ENCODE measurements at regions not wholly inside any gene's neighbourhood (a gene's known extent, or its start where the extent isn't known, plus 50 kb on each side); places are given as distances from the start of the nearest gene placed in this dataset.
"Not testable (repeated sequence)": the region's sequence is repeated elsewhere in the genome, so short reads cannot be mapped to it uniquely, and the experiment has no call there.

DNA sequence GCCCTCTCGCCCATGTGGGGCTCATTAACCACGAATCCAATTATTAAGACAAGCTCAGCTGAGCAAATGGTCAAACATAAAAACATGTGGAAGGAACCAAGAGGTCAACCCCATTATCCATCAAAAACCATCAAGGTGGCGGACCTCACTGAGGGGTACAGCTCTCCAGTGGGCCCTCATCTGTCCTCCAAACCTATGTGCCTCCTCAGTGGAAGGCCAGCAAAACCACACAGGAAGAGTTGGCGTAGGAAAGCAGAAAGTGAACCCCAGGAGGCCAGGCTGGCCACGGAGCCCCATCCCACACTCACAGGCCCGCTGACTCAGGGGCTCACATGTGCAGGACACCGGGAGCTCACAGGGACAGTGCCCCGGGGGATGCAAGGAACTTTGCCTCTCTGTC lies 66.5 kb upstream of the CLEC6A start:
- not testable (repeated sequence) for H3K27ac ChIP-seq (ENCODE audit: low read depth, low read length); H3K9me3 ChIP-seq (ENCODE audit: control insufficient read depth in 5 of 5, low read length in 5 of 5); H3K4me3 ChIP-seq (ENCODE audit: low read depth in 1 of 5, low read length in 5 of 5); H3K9ac ChIP-seq (ENCODE audit: low read length in 5 of 5); H3K36me3 ChIP-seq (ENCODE audit: control insufficient read depth in 5 of 5, insufficient read depth in 5 of 5, low read length in 5 of 5); H3K4me1 ChIP-seq (ENCODE audit: control insufficient read depth in 5 of 5, insufficient read depth in 5 of 5, low read length in 5 of 5); H3K27me3 ChIP-seq (ENCODE audit: control insufficient read depth in 5 of 5, insufficient read depth in 4 of 5, low read length in 5 of 5)

DNA sequence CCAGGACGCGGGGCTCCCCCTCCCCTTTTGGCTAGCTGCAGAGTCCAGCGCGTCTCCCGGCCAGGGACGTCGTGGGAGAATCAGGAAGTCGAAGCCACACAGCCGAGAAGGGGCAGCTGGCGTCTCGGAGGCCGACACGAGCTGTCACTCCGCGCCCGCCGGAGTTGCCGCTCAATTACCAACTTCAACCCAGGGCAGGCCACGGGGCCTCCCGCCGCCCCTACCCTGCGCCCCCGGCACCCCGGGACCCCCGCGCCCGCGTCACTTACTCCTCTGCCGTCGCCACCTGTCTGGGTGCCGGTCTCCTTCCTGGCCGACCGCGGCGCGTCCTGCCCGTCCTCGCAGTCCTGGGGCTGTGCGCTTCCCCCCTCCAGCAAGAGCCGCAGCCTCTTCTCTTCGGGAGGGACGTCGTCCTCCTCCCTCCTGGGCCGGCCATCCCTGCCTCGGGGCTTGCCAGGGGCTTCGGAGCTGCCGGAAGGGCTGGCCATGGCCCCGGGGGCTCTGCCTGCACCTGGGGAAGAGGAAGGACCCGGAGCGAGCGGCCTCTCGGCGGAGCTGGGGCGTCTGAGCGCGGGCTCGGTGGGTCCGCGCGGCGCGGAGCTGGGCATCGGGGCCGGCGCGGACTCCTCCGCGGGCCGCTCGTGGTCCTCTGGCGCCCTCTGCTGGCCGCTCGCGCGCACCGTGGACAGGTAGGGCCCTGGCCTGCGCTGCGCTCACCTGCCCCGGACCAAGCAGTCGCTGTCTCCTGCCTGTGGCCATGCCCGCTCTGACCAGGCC lies 65.6 kb upstream of the CLEC6A start:
- not testable (repeated sequence) for H3K9ac ChIP-seq (ENCODE audit: low read length in 5 of 5); H3K27ac ChIP-seq (ENCODE audit: low read depth, low read length); H3K27me3 ChIP-seq (ENCODE audit: control insufficient read depth in 5 of 5, insufficient read depth in 4 of 5, low read length in 5 of 5); H3K36me3 ChIP-seq (ENCODE audit: control insufficient read depth in 5 of 5, insufficient read depth in 5 of 5, low read length in 5 of 5); H3K4me1 ChIP-seq (ENCODE audit: control insufficient read depth in 5 of 5, insufficient read depth in 5 of 5, low read length in 5 of 5); H3K9me3 ChIP-seq (ENCODE audit: control insufficient read depth in 5 of 5, low read length in 5 of 5)
- peak overlapping the region in 3 of 5 donors; percentile 40 to 60 (median 55) for H3K4me3 ChIP-seq (ENCODE audit: low read depth in 1 of 5, low read length in 5 of 5)

DNA sequence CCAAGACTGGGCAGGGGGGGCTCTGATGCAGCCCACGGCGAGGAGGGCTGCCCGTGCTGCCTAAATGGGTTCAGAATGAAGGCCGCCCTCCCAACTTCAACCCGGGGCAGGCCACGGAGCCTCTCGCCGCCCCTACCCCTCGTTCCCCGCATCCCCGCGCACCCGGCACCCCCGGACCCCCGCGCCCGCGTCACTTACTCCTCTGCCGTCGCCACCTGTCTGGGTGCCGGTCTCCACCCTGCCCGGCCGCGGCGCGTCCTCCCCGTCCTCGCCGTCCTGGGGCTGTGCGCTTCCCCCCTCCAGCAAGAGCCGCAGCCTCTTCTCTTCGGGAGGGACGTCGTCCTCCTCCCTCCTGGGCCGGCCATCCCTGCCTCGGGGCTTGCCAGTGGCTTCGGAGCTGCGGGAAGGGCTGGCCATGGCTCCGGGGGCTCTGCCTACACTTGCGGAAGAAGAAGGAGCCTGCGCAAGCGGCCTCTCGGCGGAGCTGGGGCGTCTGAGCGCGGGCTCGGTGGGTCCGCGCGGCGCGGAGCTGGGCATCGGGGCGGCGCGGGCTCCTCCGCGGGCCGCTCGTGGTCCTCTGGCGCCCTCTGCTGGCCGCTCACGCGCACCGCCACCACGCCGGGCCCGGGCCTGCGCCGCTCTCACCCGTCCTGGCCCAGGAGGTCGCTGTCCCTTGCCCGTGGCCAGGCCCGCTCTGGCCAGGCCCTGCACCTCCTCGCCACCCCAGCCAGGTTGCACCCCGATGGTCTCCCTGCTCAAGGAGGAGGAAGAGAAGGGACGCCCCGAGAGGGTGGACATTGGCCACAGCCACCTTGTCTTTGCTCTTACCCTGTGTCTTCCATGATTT lies 59.3 kb upstream of the CLEC6A start:
- H3K36me3 ChIP-seq (ENCODE audit: control insufficient read depth in 5 of 5, insufficient read depth in 5 of 5, low read length in 5 of 5); H3K27ac ChIP-seq (ENCODE audit: low read depth, low read length); H3K4me1 ChIP-seq (ENCODE audit: control insufficient read depth in 5 of 5, insufficient read depth in 5 of 5, low read length in 5 of 5); H3K9me3 ChIP-seq (ENCODE audit: control insufficient read depth in 5 of 5, low read length in 5 of 5); H3K27me3 ChIP-seq (ENCODE audit: control insufficient read depth in 5 of 5, insufficient read depth in 4 of 5, low read length in 5 of 5); H3K9ac ChIP-seq (ENCODE audit: low read length in 5 of 5): not testable (repeated sequence)
- H3K4me3 ChIP-seq (ENCODE audit: low read depth in 1 of 5, low read length in 5 of 5): peak overlapping the region in 4 of 5 donors; percentile 27 to 57 (median 43)

DNA sequence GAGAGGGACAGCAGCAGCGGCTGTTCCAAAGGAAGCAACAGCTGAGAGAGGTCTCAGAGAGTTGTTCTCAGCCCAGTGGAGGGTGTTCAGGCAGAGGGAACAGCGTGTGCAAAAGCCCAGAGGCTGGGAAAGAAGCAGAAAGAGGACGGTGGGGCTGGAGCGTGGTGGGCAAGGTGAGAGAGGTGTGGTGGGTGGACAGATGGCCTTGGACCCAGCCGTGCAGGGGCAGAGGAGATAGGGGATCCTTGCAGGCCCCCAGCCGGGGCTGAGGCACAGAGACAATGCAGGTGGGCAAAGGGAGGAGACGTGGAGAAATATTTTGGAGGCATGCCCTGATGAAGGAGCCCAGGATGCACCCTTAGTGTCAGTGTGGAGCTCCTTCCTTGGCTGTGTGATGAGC lies 58.4 kb upstream of the CLEC6A start:
- H3K27ac ChIP-seq (ENCODE audit: low read depth, low read length); H3K36me3 ChIP-seq (ENCODE audit: control insufficient read depth in 5 of 5, insufficient read depth in 5 of 5, low read length in 5 of 5): not testable (repeated sequence)

DNA sequence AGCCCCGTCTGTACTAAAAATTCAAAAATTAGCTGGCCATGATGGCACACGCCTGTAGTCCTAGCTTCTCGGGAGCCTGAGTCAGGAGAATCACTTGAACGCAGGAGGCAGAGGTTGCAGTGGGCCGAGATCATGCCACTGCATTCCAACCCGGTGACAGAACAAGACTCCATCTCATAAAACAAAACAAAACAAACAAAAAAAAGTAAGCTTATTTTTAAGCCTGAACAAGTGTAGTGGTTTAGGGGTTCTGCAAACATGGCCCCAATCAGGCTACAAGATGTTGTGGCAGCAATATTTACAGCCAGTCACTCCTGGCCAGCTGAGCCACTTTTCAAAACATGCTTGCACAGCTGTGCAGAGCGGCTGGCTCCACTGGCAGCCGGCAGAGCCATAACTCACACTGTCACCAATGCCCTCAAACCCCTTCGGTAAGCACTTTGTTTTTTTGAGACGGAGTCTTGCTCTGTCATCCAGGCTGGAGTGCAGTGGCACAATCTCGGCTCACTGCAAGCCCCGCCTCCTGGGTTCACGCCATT lies 56.2 kb upstream of the CLEC6A start:
- not testable (repeated sequence) for H3K36me3 ChIP-seq (ENCODE audit: control insufficient read depth in 5 of 5, insufficient read depth in 5 of 5, low read length in 5 of 5); H3K27ac ChIP-seq (ENCODE audit: low read depth, low read length); H3K9me3 ChIP-seq (ENCODE audit: control insufficient read depth in 5 of 5, low read length in 5 of 5); H3K4me1 ChIP-seq (ENCODE audit: control insufficient read depth in 5 of 5, insufficient read depth in 5 of 5, low read length in 5 of 5); H3K4me3 ChIP-seq (ENCODE audit: low read depth in 1 of 5, low read length in 5 of 5); H3K9ac ChIP-seq (ENCODE audit: low read length in 5 of 5); H3K27me3 ChIP-seq (ENCODE audit: control insufficient read depth in 5 of 5, insufficient read depth in 4 of 5, low read length in 5 of 5)

More for the DNA sequence above, 58.4 kb upstream of the CLEC6A start:
- H3K27me3 ChIP-seq (ENCODE audit: control insufficient read depth in 5 of 5, insufficient read depth in 4 of 5, low read length in 5 of 5); H3K9ac ChIP-seq (ENCODE audit: low read length in 5 of 5); H3K9me3 ChIP-seq (ENCODE audit: control insufficient read depth in 5 of 5, low read length in 5 of 5); H3K4me3 ChIP-seq (ENCODE audit: low read depth in 1 of 5, low read length in 5 of 5); H3K4me1 ChIP-seq (ENCODE audit: control insufficient read depth in 5 of 5, insufficient read depth in 5 of 5, low read length in 5 of 5): not testable (repeated sequence)

DNA sequence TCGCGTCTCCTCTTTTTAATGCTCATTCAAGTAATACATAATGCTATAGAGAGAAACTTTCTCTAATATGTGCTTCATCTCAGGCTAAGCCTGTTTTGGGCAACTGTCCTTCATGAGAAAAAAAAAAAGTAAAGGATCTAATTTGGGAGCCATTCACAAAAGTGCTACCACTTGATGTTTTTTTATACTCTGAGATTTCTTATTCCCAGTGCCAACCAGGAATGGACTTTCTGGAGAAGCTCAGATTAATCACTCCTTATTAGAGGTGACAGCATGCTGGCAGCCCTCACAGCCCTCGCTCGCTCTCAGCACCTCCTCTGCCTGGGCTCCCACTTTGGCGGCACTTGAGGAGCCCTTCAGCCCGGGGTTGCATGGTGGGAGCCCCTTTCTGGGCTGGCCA lies 51.9 kb upstream of the CLEC6A start:
- H3K27ac ChIP-seq (ENCODE audit: low read depth, low read length); H3K4me3 ChIP-seq (ENCODE audit: low read depth in 1 of 5, low read length in 5 of 5); H3K27me3 ChIP-seq (ENCODE audit: control insufficient read depth in 5 of 5, insufficient read depth in 4 of 5, low read length in 5 of 5); H3K9me3 ChIP-seq (ENCODE audit: control insufficient read depth in 5 of 5, low read length in 5 of 5); H3K4me1 ChIP-seq (ENCODE audit: control insufficient read depth in 5 of 5, insufficient read depth in 5 of 5, low read length in 5 of 5); H3K36me3 ChIP-seq (ENCODE audit: control insufficient read depth in 5 of 5, insufficient read depth in 5 of 5, low read length in 5 of 5); H3K9ac ChIP-seq (ENCODE audit: low read length in 5 of 5): not testable (repeated sequence)

DNA sequence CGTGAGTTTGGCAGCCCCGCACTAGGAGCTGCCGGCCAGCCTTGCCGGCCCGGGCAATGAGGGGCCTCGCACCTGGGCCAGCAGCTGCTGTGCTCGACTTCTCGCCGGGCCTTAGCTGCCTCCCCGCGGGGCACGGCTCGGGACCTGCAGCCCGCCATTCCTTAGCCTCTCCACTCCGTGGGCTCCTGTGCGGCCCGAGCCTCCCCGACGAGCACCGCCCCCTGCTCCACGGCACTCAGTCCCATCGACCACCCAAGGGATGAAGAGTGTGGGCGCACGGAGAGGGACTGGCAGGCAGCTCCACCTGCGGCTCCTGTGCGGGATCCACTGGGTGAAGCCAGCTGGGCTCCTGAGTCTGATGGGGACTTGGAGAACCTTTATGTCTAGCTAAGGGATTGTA lies 51.4 kb upstream of the CLEC6A start:
- H3K36me3 ChIP-seq (ENCODE audit: control insufficient read depth in 5 of 5, insufficient read depth in 5 of 5, low read length in 5 of 5); H3K9ac ChIP-seq (ENCODE audit: low read length in 5 of 5); H3K27me3 ChIP-seq (ENCODE audit: control insufficient read depth in 5 of 5, insufficient read depth in 4 of 5, low read length in 5 of 5); H3K9me3 ChIP-seq (ENCODE audit: control insufficient read depth in 5 of 5, low read length in 5 of 5); H3K4me1 ChIP-seq (ENCODE audit: control insufficient read depth in 5 of 5, insufficient read depth in 5 of 5, low read length in 5 of 5); H3K4me3 ChIP-seq (ENCODE audit: low read depth in 1 of 5, low read length in 5 of 5); H3K27ac ChIP-seq (ENCODE audit: low read depth, low read length): not testable (repeated sequence)

All from subcutaneous abdominal adipose tissue (tissue), 5 donors.